ENCODE measurements at regions not wholly inside any gene's neighbourhood (a gene's known extent, or its start where the extent isn't known, plus 50 kb on each side); places are given as distances from the start of the nearest gene placed in this dataset.

DNA sequence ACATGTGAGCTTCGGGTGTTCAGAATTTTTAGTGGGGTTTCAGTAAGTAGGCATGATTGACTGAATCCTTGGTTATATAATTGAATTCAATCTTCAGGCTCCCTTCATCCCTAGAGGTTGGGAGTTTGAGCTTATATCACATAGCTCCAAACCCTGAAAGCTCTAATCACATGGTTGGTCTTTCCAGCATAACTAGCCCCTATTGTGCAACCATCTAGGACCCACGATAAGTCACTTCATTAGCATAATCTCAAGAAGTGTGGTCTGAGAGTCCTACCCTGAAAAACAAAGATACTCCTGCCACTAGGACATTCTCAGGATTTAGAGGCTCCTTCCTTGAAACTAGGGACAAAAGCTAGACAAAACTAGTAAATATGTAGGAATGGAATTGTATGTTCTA, 348.9 kb upstream of the CBLB start:
- TF ChIP-seq, protein P1, sequence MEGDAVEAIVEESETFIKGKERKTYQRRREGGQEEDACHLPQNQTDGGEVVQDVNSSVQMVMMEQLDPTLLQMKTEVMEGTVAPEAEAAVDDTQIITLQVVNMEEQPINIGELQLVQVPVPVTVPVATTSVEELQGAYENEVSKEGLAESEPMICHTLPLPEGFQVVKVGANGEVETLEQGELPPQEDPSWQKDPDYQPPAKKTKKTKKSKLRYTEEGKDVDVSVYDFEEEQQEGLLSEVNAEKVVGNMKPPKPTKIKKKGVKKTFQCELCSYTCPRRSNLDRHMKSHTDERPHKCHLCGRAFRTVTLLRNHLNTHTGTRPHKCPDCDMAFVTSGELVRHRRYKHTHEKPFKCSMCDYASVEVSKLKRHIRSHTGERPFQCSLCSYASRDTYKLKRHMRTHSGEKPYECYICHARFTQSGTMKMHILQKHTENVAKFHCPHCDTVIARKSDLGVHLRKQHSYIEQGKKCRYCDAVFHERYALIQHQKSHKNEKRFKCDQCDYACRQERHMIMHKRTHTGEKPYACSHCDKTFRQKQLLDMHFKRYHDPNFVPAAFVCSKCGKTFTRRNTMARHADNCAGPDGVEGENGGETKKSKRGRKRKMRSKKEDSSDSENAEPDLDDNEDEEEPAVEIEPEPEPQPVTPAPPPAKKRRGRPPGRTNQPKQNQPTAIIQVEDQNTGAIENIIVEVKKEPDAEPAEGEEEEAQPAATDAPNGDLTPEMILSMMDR (IDR thresholded peaks at IDR 0.05), result no peak
- no peak for TF ChIP-seq POLR2A (IDR thresholded peaks at IDR 0.05)

Measured in body of pancreas (tissue), 4 donors.